Erythroblast (primary cell): ENCODE measurements at regions not wholly inside any gene's neighbourhood (a gene's known extent, or its start where the extent isn't known, plus 50 kb on each side); places are given as distances from the start of the nearest gene placed in this dataset.

ENCODE experiments used
- GATA1 ChIP-seq: IDR thresholded peaks from 2 replicates; pipeline ENCODE4 v1.6.1; 2011; ENCODE audit warnings: low read depth, mild to moderate bottlenecking, control low read depth, low read length, moderate library complexity
- POLR2A ChIP-seq: IDR thresholded peaks from 2 replicates; pipeline ENCODE4 v1.6.1; 2011; ENCODE audit warnings: mild to moderate bottlenecking, low read length

DNA sequence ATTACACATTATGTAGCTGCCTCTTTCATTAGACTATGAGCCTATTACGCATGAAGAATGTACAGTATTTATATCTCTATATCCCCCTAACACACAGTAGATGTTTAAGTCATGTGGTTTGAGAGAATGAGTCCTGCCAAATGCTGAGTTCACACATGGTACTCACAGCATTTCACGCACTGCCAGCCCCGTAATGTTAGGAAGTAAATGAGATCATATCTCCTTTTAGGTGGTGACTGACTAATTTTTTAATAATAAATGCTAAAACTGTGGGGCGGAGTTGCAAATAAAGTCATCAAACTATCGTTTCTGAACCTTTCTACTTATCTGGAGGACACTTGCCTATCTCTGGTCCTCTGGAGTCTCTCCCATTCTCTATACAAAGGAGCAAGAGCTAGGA lies 343.8 kb downstream of the ADAMTS20 start:
- TF ChIP-seq POLR2A (no peak), GATA1 (no peak)
